Duodenal mucosa (tissue), 2 donors: ENCODE measurements at regions not wholly inside any gene's neighbourhood (a gene's known extent, or its start where the extent isn't known, plus 50 kb on each side); places are given as distances from the start of the nearest gene placed in this dataset.

Source experiments
- H3K27ac ChIP-seq: one replicate; pipeline ENCODE4 v1.7.0; 2013; ENCODE audit warnings: low read depth, low read length
- H3K27me3 ChIP-seq, 2 donors: one replicate each; pipeline ENCODE4 v1.7.0; 2013; ENCODE audit warnings: low read length in 2 of 2, control low read depth in 1 of 2; ENCODE audit not compliant: insufficient read depth in 2 of 2, control insufficient read depth in 1 of 2
- H3K36me3 ChIP-seq, 2 donors: one replicate each; pipeline ENCODE4 v1.7.0; 2013; ENCODE audit warnings: low read length in 2 of 2, control low read depth in 1 of 2; ENCODE audit not compliant: insufficient read depth in 2 of 2, control insufficient read depth in 1 of 2
- H3K4me1 ChIP-seq, 2 donors: one replicate each; pipeline ENCODE4 v1.7.0; 2013; ENCODE audit warnings: low read length in 2 of 2, control low read depth in 1 of 2; ENCODE audit not compliant: insufficient read depth in 2 of 2, control insufficient read depth in 1 of 2
- H3K4me3 ChIP-seq, 2 donors: one replicate each; pipeline ENCODE4 v1.7.0; 2013; ENCODE audit warnings: low read length in 2 of 2, low read depth in 1 of 2
- H3K9ac ChIP-seq, 2 donors: one replicate each; pipeline ENCODE4 v1.7.0; 2013; ENCODE audit warnings: low read length in 2 of 2, low read depth in 1 of 2
- H3K9me3 ChIP-seq, 2 donors: one replicate each; pipeline ENCODE4 v1.7.0; 2013; ENCODE audit warnings: low read length in 2 of 2, control low read depth in 1 of 2; ENCODE audit not compliant: control insufficient read depth in 1 of 2

DNA sequence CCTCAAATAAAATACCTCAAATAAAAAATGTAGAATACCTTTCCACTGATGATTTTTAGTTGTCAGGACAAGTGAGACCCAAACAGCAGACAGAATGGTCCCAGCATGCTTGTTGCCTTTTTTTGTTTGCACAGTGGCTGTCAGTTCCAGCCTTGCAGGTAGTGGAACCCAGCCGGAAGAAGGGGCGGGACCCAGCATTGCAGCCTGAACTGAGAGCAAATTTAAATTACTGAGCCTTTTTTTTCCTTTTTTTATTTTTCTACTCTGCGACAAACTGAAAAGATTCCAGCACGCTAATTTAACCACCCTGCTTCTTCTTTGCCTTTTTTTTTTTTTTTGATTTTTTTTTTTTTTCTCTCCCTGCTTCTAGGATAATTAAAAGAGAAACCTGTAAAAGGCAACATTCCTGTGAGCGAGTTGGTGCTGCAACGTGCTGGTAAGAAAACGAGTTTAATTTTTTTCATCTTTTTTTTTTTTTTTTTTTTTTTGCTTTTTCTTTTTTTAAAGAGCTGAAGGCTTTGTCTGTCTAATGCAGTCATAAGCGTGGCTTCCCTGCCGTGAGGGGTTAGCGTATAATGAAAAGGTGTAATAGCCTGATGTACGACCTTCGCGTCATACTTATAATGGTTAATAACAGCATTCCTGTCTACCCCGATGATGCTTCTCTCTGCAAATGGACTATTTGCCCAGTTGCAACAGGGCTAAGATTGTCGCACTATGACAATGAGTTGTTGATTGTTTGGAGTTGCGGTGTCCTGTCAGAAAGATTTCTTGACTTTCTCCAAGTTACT lies 555.3 kb upstream of the CELF2 start:
- Histone ChIP-seq H3K4me1 (no peaks in the 10 kb centered on the region), H3K9me3 (no peaks in the 10 kb centered on the region), H3K36me3 (no peaks in the 10 kb centered on the region), H3K4me3 (no peak overlapping the region), H3K9ac (no peak overlapping the region), H3K27me3 (no peaks in the 10 kb centered on the region), H3K27ac (no peak overlapping the region)

DNA sequence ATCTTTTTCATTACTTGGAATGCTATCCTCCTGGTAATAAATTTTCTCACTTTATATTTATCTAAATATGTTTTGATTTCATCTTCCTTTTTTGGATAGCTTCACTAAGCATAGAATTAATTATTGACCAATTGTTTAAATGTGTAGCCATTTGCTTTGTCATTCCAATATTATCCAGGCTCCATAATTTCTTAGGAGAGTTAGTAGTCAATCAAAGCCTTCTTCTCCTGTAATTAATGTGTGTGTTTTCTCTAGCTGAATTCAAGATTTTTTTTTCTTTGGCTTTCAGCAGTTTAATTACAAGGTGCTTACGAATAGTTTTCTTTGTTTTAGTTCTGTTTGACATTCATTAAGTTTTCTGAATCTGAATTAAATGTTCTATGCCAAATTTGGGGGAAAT lies 545.9 kb upstream of the CELF2 start:
- H3K4me3 ChIP-seq, result no peak overlapping the region

DNA sequence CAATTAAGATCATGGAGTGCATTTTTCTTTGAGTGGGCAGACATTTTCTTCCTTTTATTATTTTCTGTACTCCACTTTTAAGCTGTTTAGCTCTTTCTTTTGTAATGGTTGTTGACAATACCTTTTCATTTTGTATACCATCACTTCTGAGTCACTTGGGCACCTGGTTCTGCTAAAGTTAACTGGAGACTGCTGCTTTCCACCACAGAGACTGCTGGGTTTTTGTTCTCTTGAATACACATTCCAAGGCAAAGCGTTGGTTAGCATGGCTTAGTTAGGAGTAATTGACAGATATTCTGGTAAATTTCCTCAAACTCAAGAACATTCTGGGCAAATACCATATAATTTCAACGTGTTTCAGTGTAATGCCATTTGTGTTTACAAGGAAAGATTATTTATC lies 541.9 kb upstream of the CELF2 start:
- Histone ChIP-seq H3K9me3 (peaks cover 0 to 6% of the 10 kb centered on the region in 2 donors), H3K4me1 (no peaks in the 10 kb centered on the region), H3K9ac (no peak overlapping the region), H3K27me3 (no peaks in the 10 kb centered on the region), H3K36me3 (no peaks in the 10 kb centered on the region), H3K27ac (no peak overlapping the region), H3K4me3 (no peak overlapping the region)

More for the DNA sequence above, 545.9 kb upstream of the CELF2 start:
- no peak overlapping the region for H3K27ac ChIP-seq
- peaks cover 0 to 6% of the 10 kb centered on the region in 2 donors for H3K9me3 ChIP-seq
- no peaks in the 10 kb centered on the region for H3K36me3 ChIP-seq
- H3K4me1 ChIP-seq, result no peaks in the 10 kb centered on the region
- H3K9ac ChIP-seq, result no peak overlapping the region
- H3K27me3 ChIP-seq, result no peaks in the 10 kb centered on the region

DNA sequence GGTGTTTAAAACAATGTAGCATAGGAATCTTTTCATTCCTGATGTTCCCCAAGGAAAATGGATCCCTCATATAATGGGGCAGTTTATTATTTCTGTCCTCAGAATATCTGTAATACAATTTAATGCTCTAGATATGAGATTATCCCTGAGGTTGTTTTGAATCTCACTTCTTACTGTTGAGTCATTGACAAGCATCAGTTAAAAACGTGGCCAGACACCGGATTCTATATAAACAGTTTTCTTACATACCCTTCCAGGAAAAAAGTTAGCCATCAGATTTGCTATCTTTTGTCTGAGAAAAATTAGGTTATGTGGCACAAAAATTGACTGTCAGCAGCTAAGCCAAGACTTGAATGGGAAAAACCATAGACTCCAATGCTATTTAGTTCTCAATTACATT lies 539.8 kb upstream of the CELF2 start:
- Histone ChIP-seq H3K4me1 (no peaks in the 10 kb centered on the region), H3K27me3 (no peaks in the 10 kb centered on the region), H3K9me3 (peaks cover 0 to 1% of the 10 kb centered on the region in 2 donors), H3K36me3 (no peaks in the 10 kb centered on the region), H3K4me3 (no peak overlapping the region), H3K27ac (no peak overlapping the region), H3K9ac (no peak overlapping the region)

DNA sequence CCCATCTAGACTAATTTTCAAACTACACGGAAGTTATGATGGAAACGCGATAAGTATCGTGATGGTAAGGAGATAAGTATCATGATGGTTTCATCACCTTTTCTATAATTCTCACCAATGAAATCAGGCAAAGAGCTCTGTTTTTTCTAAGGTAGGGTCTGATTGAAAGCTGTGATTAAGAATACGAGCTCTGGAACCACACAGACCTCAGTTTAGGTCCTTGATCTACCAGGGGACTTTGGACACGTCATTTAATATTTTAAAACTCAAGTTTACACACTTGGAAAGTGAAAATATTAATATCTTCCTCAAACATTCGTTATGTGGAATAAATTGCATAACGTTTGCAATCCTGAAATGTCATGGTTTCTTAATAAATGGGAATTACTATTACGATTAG lies 538.2 kb upstream of the CELF2 start:
- H3K27me3 ChIP-seq, result no peaks in the 10 kb centered on the region
- no peak overlapping the region for H3K27ac ChIP-seq

DNA sequence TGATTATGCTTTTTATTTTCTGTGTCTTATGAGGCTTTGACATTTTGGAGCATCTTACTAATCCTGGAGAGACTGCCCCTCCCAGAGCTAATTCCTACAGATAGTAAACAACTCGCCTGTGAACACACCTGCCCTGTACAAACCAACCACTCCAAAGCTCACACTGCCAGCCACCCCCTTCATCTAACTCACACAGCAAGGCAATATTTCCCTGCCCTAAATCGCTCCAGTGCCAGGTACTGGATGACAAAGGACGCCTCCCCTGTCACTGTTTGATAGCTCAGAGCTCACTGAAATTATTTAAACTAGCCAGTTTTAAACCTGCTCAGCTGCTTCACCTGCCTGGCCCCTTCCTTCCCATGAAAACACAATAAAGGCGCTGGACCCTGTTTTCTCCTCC lies 535.1 kb upstream of the CELF2 start:
- Histone ChIP-seq H3K27ac (no peak overlapping the region), H3K27me3 (no peaks in the 10 kb centered on the region), H3K36me3 (no peaks in the 10 kb centered on the region), H3K9ac (no peak overlapping the region), H3K9me3 (no peaks in the 10 kb centered on the region), H3K4me3 (no peak overlapping the region), H3K4me1 (no peaks in the 10 kb centered on the region)

More for the DNA sequence above, 538.2 kb upstream of the CELF2 start:
- Histone ChIP-seq H3K9me3 (no peaks in the 10 kb centered on the region), H3K36me3 (no peaks in the 10 kb centered on the region), H3K4me1 (no peaks in the 10 kb centered on the region), H3K4me3 (no peak overlapping the region), H3K9ac (no peak overlapping the region)

DNA sequence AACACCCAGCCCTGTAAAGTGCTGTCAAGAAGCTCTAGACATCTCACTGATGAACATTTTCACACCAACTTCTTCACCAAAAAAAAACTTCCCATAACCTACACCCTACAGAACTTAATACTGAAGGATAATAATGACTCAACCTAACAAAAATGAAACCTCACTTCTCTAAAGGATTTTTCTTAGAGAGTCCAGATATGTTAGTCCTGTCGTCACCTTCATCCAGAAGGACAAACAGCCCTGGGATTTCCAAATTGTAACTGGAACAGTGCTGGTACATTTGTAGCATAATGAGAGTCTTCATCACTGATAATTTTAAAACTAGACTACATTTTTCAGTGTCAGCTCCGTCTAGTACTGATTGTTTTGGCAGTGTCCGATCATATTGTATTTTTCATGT lies 528.6 kb upstream of the CELF2 start:
- Histone ChIP-seq H3K9me3 (no peaks in the 10 kb centered on the region), H3K4me3 (no peak overlapping the region), H3K4me1 (no peaks in the 10 kb centered on the region), H3K27me3 (no peaks in the 10 kb centered on the region), H3K27ac (no peak overlapping the region), H3K9ac (no peak overlapping the region), H3K36me3 (no peaks in the 10 kb centered on the region)

DNA sequence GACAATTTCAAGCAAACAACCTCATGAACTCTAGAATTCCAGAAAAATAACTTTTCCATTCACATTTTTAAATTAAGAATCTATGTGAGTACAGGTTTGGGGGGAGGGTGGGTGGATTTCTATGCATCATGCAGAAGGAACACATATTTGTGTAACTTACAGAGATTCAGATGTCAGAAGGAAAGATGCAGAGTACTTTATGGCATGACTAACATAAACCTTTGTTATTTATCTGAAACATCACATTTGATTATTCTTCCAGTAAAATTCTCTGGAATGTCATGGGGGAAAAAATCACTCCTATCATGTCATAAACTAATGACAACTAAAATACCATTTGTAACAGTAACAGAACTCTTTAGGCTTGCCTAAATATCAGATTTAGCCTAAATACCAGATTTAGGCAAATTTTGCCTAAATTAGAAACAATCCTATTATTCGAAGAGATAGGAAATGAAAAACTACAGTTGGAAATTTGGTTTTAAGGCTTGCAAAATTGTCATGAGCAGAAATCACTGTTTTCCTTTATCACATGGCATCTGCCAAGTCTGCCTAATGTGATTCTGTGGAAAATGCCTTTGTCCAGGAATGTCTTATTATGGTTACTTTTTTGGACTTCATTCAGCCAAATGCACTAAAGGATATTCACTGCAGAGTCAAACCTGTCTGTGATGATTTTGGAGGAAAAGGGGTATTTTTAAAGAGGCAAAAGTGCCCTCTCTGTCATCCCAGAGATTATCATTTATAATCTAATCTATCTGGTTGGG lies 527.7 kb upstream of the CELF2 start:
- H3K4me3 ChIP-seq, result no peak overlapping the region
- no peaks in the 10 kb centered on the region for H3K27me3 ChIP-seq
- no peaks in the 10 kb centered on the region for H3K4me1 ChIP-seq
- H3K36me3 ChIP-seq, result no peaks in the 10 kb centered on the region
- no peak overlapping the region for H3K9ac ChIP-seq
- H3K27ac ChIP-seq, result no peak overlapping the region
- H3K9me3 ChIP-seq, result no peaks in the 10 kb centered on the region

DNA sequence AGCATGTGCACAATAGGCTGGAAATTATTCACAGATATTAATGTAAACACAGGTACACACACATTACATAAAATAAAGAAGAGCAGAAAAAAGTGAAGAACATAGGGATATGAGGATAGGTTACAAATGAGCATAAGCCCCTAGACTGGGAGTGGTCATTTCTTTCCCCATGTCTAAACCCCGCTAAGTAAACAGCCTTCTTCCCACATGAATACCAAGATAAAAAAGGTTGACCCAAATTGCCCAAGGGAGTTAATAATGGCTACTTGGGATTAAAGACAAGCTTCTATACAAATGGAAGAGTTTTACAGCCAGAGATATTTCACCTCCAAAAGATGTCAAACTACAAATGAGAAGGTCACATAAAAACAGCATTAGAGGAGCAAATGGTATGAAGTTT lies 527.1 kb upstream of the CELF2 start:
- no peak overlapping the region for H3K27ac ChIP-seq
- no peak overlapping the region for H3K4me3 ChIP-seq
- no peaks in the 10 kb centered on the region for H3K27me3 ChIP-seq
- H3K4me1 ChIP-seq, result no peaks in the 10 kb centered on the region
- H3K9me3 ChIP-seq, result no peaks in the 10 kb centered on the region
- no peaks in the 10 kb centered on the region for H3K36me3 ChIP-seq
- H3K9ac ChIP-seq, result no peak overlapping the region

DNA sequence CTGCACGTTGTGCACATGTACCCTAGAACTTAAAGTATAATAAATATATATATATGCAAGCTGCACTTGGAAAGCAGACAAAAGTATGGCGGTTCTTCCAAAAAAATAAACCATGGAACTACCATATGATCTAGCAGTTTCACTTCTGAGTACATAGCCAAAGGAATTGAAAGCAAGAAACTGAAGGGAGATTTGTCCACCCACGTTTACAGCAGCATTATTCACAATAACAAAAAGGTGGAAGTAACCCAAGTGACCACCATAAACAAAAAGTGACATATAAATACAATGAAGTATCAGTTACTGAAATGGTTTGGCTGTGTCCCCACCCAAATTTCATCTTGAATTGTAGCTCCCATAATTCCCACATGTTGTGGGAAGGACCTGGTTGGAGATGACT lies 525.3 kb upstream of the CELF2 start:
- no peak overlapping the region for H3K4me3 ChIP-seq
- no peaks in the 10 kb centered on the region for H3K36me3 ChIP-seq
- H3K27me3 ChIP-seq, result no peaks in the 10 kb centered on the region
- no peak overlapping the region for H3K9ac ChIP-seq
- no peaks in the 10 kb centered on the region for H3K4me1 ChIP-seq
- H3K27ac ChIP-seq, result no peak overlapping the region
- no peaks in the 10 kb centered on the region for H3K9me3 ChIP-seq
